HCT116 (cell line): ENCODE measurements at regions not wholly inside any gene's neighbourhood (a gene's known extent, or its start where the extent isn't known, plus 50 kb on each side); places are given as distances from the start of the nearest gene placed in this dataset.

Experiments
- ATAC-seq: fragments of 200-7000 bp; cut with Tn5 transposase; 2 replicates; pipeline ENCODE4 v1.9.1; 2020; ENCODE audit warnings: mild to moderate bottlenecking, moderate library complexity
- BruUV-seq: library from RNA; stranded (reverse); fragments of 400-500 nt; replicated peaks from 2 replicates; lab custom pipeline; 2021; lab: Mats Ljungman, UMichigan
- CTCF ChIA-PET: fragments of 300-600 bp; sonication (Branson Sonifier 250); formaldehyde crosslinking; loops from one replicate; lab custom pipeline; 2021; ENCODE audit warnings: antibody characterized with exemption; lab: Charles Lee
- POLR2A ChIA-PET: fragments of 300-600, 350-600 bp; sonication (Branson Sonifier 250); formaldehyde crosslinking; loops from one replicate; lab custom pipeline; 2021; ENCODE audit warnings: antibody characterized with exemption; lab: Charles Lee
- RAD21 ChIA-PET, 2 experiments: fragments of 300-600 bp; sonication (Branson Sonifier 250); formaldehyde crosslinking; loops; one replicate each; lab custom pipeline; 2023; ENCODE audit warnings: low total read pairs in 2 of 2; ENCODE audit not compliant: uncharacterized antibody in 2 of 2, unreplicated experiment in 2 of 2, low non-redundant PET in 1 of 2; lab: Charles Lee
- DNase-seq: peaks from one replicate; pipeline ENCODE4 v3.0.0-alpha.2; 2010; ENCODE audit warnings: low read depth, low spot score
- H2AFZ ChIP-seq: fragments of 200-600 bp; shearing (Covaris generic), sonication (generic); 2 replicates; pipeline ENCODE4 v1.6.1; 2017; ENCODE audit warnings: low read depth, mixed run types, mixed read lengths, antibody characterized with exemption, low read length; ENCODE audit not compliant: poor library complexity, severe bottlenecking
- H3K27ac ChIP-seq: 2 replicates; pipeline ENCODE4 v1.5.1; 2012; ENCODE audit warnings: low read depth, low read length
- H3K27me3 ChIP-seq: fragments of 200-600 bp; sonication (generic); 2 replicates; pipeline ENCODE4 v1.6.1; 2016; ENCODE audit warnings: mixed run types, low read length, mixed read lengths; ENCODE audit not compliant: insufficient read depth
- H3K36me3 ChIP-seq, 2 experiments: fragments of 200-500 bp in 1 of 2; fragments of 200-600 bp in 1 of 2; sonication (Bioruptor generic) in 1 of 2; sonication (generic) in 1 of 2; 2 replicates each; pipeline versions ENCODE4 v1.5.1 to v1.6.1; 2014 to 2016; ENCODE audit warnings: low read length in 2 of 2, inconsistent platforms in 1 of 2, mixed read lengths in 1 of 2, mixed run types in 1 of 2; ENCODE audit not compliant: insufficient read depth in 2 of 2, control insufficient read depth in 1 of 2
- H3K4me1 ChIP-seq, 2 experiments: fragments of 200-600 bp in 1 of 2; sonication (generic) in 1 of 2; 2 replicates each; pipeline versions ENCODE4 v1.5.1 to v1.6.1; 2012 to 2017; ENCODE audit warnings: low read length in 2 of 2, inconsistent platforms in 1 of 2, mild to moderate bottlenecking in 1 of 2, mixed read lengths in 1 of 2, mixed run types in 1 of 2, moderate library complexity in 1 of 2; ENCODE audit not compliant: insufficient read depth in 2 of 2, control insufficient read depth in 1 of 2
- H3K4me2 ChIP-seq: fragments of 200-600 bp; sonication (generic); 2 replicates; pipeline ENCODE4 v1.6.1; 2017; ENCODE audit warnings: mixed run types, low read length, mixed read lengths
- H3K4me3 ChIP-seq, 2 experiments: fragments of 200-600 bp in 1 of 2; sonication (generic) in 1 of 2; replicated peaks in 1 of 2; 2 replicates each; pipeline ENCODE4 v1.5.1; 2011 to 2016; ENCODE audit warnings: low read length in 2 of 2, control low read depth in 1 of 2, low read depth in 1 of 2, mild to moderate bottlenecking in 1 of 2, mixed read lengths in 1 of 2, mixed run types in 1 of 2
- H3K79me2 ChIP-seq: fragments of 200-600 bp; sonication (generic); 2 replicates; pipeline ENCODE4 v1.6.1; 2017; ENCODE audit warnings: mild to moderate bottlenecking, mixed run types, low read length, moderate library complexity, mixed read lengths; ENCODE audit not compliant: insufficient read depth
- H3K9ac ChIP-seq: fragments of 200-600 bp; sonication (generic); 2 replicates; pipeline ENCODE4 v1.6.1; 2016; ENCODE audit warnings: low read length, mixed read lengths
- H3K9me2 ChIP-seq: fragments of 200-600 bp; sonication (generic), shearing (Covaris generic); 2 replicates; pipeline ENCODE4 v1.6.1; 2017; ENCODE audit warnings: mixed run types, mild to moderate bottlenecking, moderate library complexity; ENCODE audit not compliant: insufficient read depth
- H3K9me3 ChIP-seq, 2 experiments: fragments of 200-500 bp in 1 of 2; fragments of 200-600 bp in 1 of 2; sonication (Bioruptor generic) in 1 of 2; sonication (generic) in 1 of 2; 2 replicates each; pipeline ENCODE4 v1.6.1; 2014 to 2017; ENCODE audit warnings: low read length in 2 of 2, mixed read lengths in 2 of 2, inconsistent platforms in 1 of 2, low read depth in 1 of 2, mild to moderate bottlenecking in 1 of 2, mixed run types in 1 of 2, moderate library complexity in 1 of 2; ENCODE audit not compliant: control insufficient read depth in 1 of 2, insufficient read depth in 1 of 2
- H4K20me1 ChIP-seq: fragments of 200-600 bp; sonication (generic), shearing (Covaris generic); 2 replicates; pipeline ENCODE4 v1.6.1; 2017; ENCODE audit warnings: mixed run types, mild to moderate bottlenecking, moderate library complexity; ENCODE audit not compliant: insufficient read depth
- EGR1 ChIP-seq: IDR thresholded peaks from 2 replicates; pipeline ENCODE4 v1.6.1; 2012; ENCODE audit warnings: low read depth
- SIN3A ChIP-seq: IDR thresholded peaks from 2 replicates; pipeline ENCODE4 v1.6.1; 2012; ENCODE audit warnings: low read depth
- ZFX ChIP-seq: fragments of 450-650 bp; IDR thresholded peaks from 2 replicates; pipeline ENCODE4 v1.6.1; 2017
- intact Hi-C: fragments of 100-400 bp; cut with micrococcal nuclease; formaldehyde crosslinking; loops from 2 replicates; pipeline ENCODE4 v1.10.0; 2022
- TF ChIP-seq, protein P1 (sequence below), 3 experiments: fragments of 200-600 bp in 1 of 3; sonication (generic) in 1 of 3; IDR thresholded peaks in 2 of 3; conservative IDR thresholded peaks in 1 of 3; 2 replicates each; pipeline ENCODE4 v1.5.1; 2012 to 2017; ENCODE audit warnings: low read depth in 2 of 3, low read length in 2 of 3, antibody characterized with exemption in 1 of 3, borderline replicate concordance in 1 of 3, control low read depth in 1 of 3, mild to moderate bottlenecking in 1 of 3, mixed read lengths in 1 of 3, mixed run types in 1 of 3, moderate library complexity in 1 of 3; ENCODE audit not compliant: insufficient read depth in 1 of 3

DNA sequence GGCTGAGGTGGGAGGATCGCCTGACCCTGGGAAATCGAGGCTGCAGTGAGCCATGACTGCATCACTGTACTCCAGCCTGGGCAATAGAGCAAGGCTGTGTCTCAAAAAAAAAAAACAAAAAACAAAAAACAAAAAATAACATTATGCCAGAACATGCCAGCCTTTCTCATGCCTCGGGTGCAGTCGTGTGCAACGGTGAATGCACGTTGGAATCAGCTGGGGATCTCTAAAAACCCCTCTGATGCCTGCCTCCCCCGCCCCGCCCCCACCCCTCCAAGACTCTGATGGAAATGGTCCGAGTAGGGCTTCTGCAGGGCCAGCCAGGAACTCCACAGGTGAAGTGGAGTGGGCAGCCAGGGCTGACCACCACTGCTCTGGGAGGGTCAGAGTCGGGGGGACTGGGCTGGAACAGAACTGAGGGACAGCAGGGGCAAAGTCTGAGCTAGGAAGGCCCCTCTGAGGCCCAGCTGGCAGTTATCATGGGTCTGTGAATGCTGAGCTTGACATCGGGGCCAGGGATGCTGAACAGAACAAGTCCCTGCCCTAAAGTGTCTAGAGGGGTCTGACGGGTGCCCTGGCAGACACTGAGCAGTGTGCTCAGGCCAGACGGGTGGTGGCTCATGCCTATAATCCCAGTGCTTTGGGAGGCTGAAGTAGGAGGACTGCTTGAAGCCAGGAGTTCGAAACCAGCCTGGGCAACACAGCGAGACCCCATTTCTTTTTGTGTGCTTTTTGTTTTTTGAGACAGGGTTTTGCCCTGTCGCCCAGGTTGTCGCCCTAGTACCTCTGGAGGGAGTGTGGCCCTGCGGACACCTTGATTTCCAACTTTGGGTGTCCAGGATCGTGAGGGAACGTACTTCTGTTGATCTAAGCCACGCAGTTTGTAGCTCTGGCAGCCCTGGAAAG lies 193.4 kb upstream of the GSE1 start:
- H3K27ac ChIP-seq, result no peak overlapping the region
- H3K4me2 ChIP-seq, result no peak overlapping the region
- no peak for DNase-seq
- no peak overlapping the region for H2AFZ ChIP-seq
- POLR2A ChIA-PET, result no interaction called here
- H3K4me1 ChIP-seq, result peaks cover 8 to 16% of the 10 kb centered on the region in 2 experiments
- no peak for ATAC-seq
- H3K27me3 ChIP-seq, result no peaks in the 10 kb centered on the region
- BruUV-seq, result no TSS peak
- no peaks in the 10 kb centered on the region for H3K9me3 ChIP-seq
- H3K9me2 ChIP-seq, result no peaks in the 10 kb centered on the region
- no peaks in the 10 kb centered on the region for H3K79me2 ChIP-seq
- TF ChIP-seq EGR1, result no peak
- TF ChIP-seq, protein P1, sequence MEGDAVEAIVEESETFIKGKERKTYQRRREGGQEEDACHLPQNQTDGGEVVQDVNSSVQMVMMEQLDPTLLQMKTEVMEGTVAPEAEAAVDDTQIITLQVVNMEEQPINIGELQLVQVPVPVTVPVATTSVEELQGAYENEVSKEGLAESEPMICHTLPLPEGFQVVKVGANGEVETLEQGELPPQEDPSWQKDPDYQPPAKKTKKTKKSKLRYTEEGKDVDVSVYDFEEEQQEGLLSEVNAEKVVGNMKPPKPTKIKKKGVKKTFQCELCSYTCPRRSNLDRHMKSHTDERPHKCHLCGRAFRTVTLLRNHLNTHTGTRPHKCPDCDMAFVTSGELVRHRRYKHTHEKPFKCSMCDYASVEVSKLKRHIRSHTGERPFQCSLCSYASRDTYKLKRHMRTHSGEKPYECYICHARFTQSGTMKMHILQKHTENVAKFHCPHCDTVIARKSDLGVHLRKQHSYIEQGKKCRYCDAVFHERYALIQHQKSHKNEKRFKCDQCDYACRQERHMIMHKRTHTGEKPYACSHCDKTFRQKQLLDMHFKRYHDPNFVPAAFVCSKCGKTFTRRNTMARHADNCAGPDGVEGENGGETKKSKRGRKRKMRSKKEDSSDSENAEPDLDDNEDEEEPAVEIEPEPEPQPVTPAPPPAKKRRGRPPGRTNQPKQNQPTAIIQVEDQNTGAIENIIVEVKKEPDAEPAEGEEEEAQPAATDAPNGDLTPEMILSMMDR (IDR thresholded peaks at IDR 0.05 in 2 of 3, conservative IDR thresholded peaks at IDR 0.05 in 1 of 3; ENCODE audit: borderline replicate concordance in 1 of 3, insufficient read depth in 1 of 3, low read depth in 2 of 3, low read length in 2 of 3), result no peak
- no peak for TF ChIP-seq ZFX
- TF ChIP-seq SIN3A, result no peak
- TF ChIP-seq, all 23 proteins: peak for 0
- no peaks in the 10 kb centered on the region for H3K36me3 ChIP-seq
- CTCF ChIA-PET, result interaction anchor here (0.6 to 4.3 kb wide), 25 partner anchors 8 to 305 kb away, joined by 3 to 27 read pairs (median 5); partner anchors contain the start of gene GSE1
- intact Hi-C loops, result loop anchor here (1.0 to 10.0 kb wide), 3 partner anchors 135 to 298 kb away; no protein-coding TSS in a partner anchor
- H3K4me3 ChIP-seq, result no peak overlapping the region
- RAD21 ChIA-PET, result interaction anchor here in 1 of 2 experiments (0.6 to 1.0 kb wide), 3 partner anchors 133 to 193 kb away, joined by 3 to 10 read pairs (median 4); partner anchors contain the start of gene GSE1
- no peak overlapping the region for H3K9ac ChIP-seq
- H4K20me1 ChIP-seq, result no peaks in the 10 kb centered on the region
